Thymus (tissue), 11 donors: ENCODE measurements at regions not wholly inside any gene's neighbourhood (a gene's known extent, or its start where the extent isn't known, plus 50 kb on each side); places are given as distances from the start of the nearest gene placed in this dataset.

ENCODE experiments used
- DNase-seq, 9 donors: peaks; one replicate each; pipeline ENCODE4 v3.0.0-alpha.2; 2013; ENCODE audit warnings: low spot score in 9 of 9, low read depth in 6 of 9, missing footprints in 1 of 9
- H3K27ac ChIP-seq, 2 donors: one replicate each; pipeline ENCODE4 v1.5.1; 2013; ENCODE audit warnings: control low read depth in 1 of 2, low read depth in 1 of 2, low read length in 1 of 2, mild to moderate bottlenecking in 1 of 2, moderate library complexity in 1 of 2
- H3K27me3 ChIP-seq, 2 donors: one replicate each; pipeline ENCODE4 v1.5.1; 2013; ENCODE audit warnings: low read length in 1 of 2; ENCODE audit not compliant: control insufficient read depth in 2 of 2, insufficient read depth in 1 of 2
- H3K36me3 ChIP-seq, 2 donors: one replicate each; pipeline ENCODE4 v1.5.1; 2013; ENCODE audit warnings: low read length in 1 of 2, mild to moderate bottlenecking in 1 of 2, moderate library complexity in 1 of 2; ENCODE audit not compliant: control insufficient read depth in 2 of 2, insufficient read depth in 2 of 2
- H3K4me1 ChIP-seq, 2 donors: one replicate each; pipeline ENCODE4 v1.5.1; 2013; ENCODE audit warnings: low read length in 2 of 2; ENCODE audit not compliant: control insufficient read depth in 2 of 2, insufficient read depth in 2 of 2
- H3K4me3 ChIP-seq, 2 donors: one replicate each; pipeline ENCODE4 v1.5.1; 2013; ENCODE audit warnings: low read length in 2 of 2, control low read depth in 1 of 2, mild to moderate bottlenecking in 1 of 2
- H3K9me3 ChIP-seq, 2 donors: one replicate each; pipeline ENCODE4 v1.5.1; 2013; ENCODE audit warnings: low read length in 1 of 2, mild to moderate bottlenecking in 1 of 2; ENCODE audit not compliant: control insufficient read depth in 2 of 2, insufficient read depth in 1 of 2
- WGBS: extraction: QIAGEN DNeasy Blood & Tissue Kit; methylation state at CpG from one replicate; pipeline ENCODE4 v1.1.7; 2013; 5-methylcytosine and 5-hydroxymethylcytosine counted together
- donor health status: healthy.

- no peak overlapping the region for H3K4me3 ChIP-seq
- H3K27ac ChIP-seq: no peak overlapping the region
- no peak for DNase-seq
- H3K9me3 ChIP-seq: no peaks in the 10 kb centered on the region
- no peaks in the 10 kb centered on the region for H3K27me3 ChIP-seq
- no peaks in the 10 kb centered on the region for H3K36me3 ChIP-seq
- WGBS: 88% methylated on average over 1 of the region's 1 CpG
- H3K4me1 ChIP-seq: no peaks in the 10 kb centered on the region
These were observed 2701.3 kb downstream of the PCDH9 start for GRCh38 chr13:64528838-64529237.

GRCh38 chr13:64527561-64527960 lies 2702.6 kb downstream of the PCDH9 start:
- DNase-seq: no peak
- H3K27ac ChIP-seq: no peak overlapping the region
- H3K9me3 ChIP-seq: no peaks in the 10 kb centered on the region
- H3K4me3 ChIP-seq: no peak overlapping the region
- H3K36me3 ChIP-seq: no peaks in the 10 kb centered on the region
- no peaks in the 10 kb centered on the region for H3K4me1 ChIP-seq
- no peaks in the 10 kb centered on the region for H3K27me3 ChIP-seq
- WGBS: 92% methylated on average over 2 of the region's 2 CpGs

- no peaks in the 10 kb centered on the region for H3K36me3 ChIP-seq
- no peaks in the 10 kb centered on the region for H3K4me1 ChIP-seq
- DNase-seq: no peak
- H3K27ac ChIP-seq: no peak overlapping the region
- H3K9me3 ChIP-seq: no peaks in the 10 kb centered on the region
- no peak overlapping the region for H3K4me3 ChIP-seq
- H3K27me3 ChIP-seq: no peaks in the 10 kb centered on the region
- 97% methylated on average over 15 of the region's 15 CpGs for WGBS
These were observed 2704.4 kb downstream of the PCDH9 start for GRCh38 chr13:64525687-64526086.

- WGBS: 92% methylated on average over 2 of the region's 2 CpGs
- H3K36me3 ChIP-seq: no peaks in the 10 kb centered on the region
- no peak for DNase-seq
- no peak overlapping the region for H3K27ac ChIP-seq
- no peaks in the 10 kb centered on the region for H3K4me1 ChIP-seq
- H3K9me3 ChIP-seq: peaks cover 0 to 2% of the 10 kb centered on the region in 2 donors
- H3K4me3 ChIP-seq: no peak overlapping the region
- H3K27me3 ChIP-seq: no peaks in the 10 kb centered on the region
These were observed 2719.4 kb downstream of the PCDH9 start for GRCh38 chr13:64510747-64511146.

- Histone ChIP-seq H3K4me3 (no peak overlapping the region), H3K27ac (no peak overlapping the region), H3K27me3 (no peaks in the 10 kb centered on the region), H3K36me3 (no peaks in the 10 kb centered on the region), H3K4me1 (no peaks in the 10 kb centered on the region), H3K9me3 (peaks cover 0 to 2% of the 10 kb centered on the region in 2 donors)
- WGBS: 88% methylated on average over 1 of the region's 1 CpG
- DNase-seq: no peak
These were observed 2723.9 kb downstream of the PCDH9 start for GRCh38 chr13:64506246-64506645.

GRCh38 chr13:64505336-64505910 lies 2724.7 kb downstream of the PCDH9 start:
- Histone ChIP-seq H3K9me3 (peaks cover 0 to 2% of the 10 kb centered on the region in 2 donors), H3K36me3 (no peaks in the 10 kb centered on the region), H3K4me3 (no peak overlapping the region), H3K27ac (no peak overlapping the region), H3K4me1 (no peaks in the 10 kb centered on the region), H3K27me3 (no peaks in the 10 kb centered on the region)
- DNase-seq: no peak
- 90% methylated on average over 4 of the region's 4 CpGs for WGBS

GRCh38 chr13:64488731-64489130 lies 2741.4 kb downstream of the PCDH9 start:
- no peaks in the 10 kb centered on the region for H3K36me3 ChIP-seq
- no peaks in the 10 kb centered on the region for H3K27me3 ChIP-seq
- H3K4me3 ChIP-seq: no peak overlapping the region
- no peak overlapping the region for H3K27ac ChIP-seq
- no peak for DNase-seq
- no peaks in the 10 kb centered on the region for H3K4me1 ChIP-seq
- no peaks in the 10 kb centered on the region for H3K9me3 ChIP-seq

- DNase-seq: no peak
- WGBS: 95% methylated on average over 3 of the region's 3 CpGs
These were observed 2747.8 kb downstream of the PCDH9 start for GRCh38 chr13:64482373-64482772.

GRCh38 chr13:64480672-64481071 lies 2749.5 kb downstream of the PCDH9 start:
- H3K27me3 ChIP-seq: no peaks in the 10 kb centered on the region
- no peak overlapping the region for H3K27ac ChIP-seq
- H3K36me3 ChIP-seq: no peaks in the 10 kb centered on the region
- no peak overlapping the region for H3K4me3 ChIP-seq
- H3K9me3 ChIP-seq: no peaks in the 10 kb centered on the region
- no peaks in the 10 kb centered on the region for H3K4me1 ChIP-seq
- 30% methylated on average over 1 of the region's 1 CpG for WGBS
- no peak for DNase-seq

More at GRCh38 chr13:64482373-64482772, 2747.8 kb downstream of the PCDH9 start:
- Histone ChIP-seq H3K4me1 (no peaks in the 10 kb centered on the region), H3K27me3 (no peaks in the 10 kb centered on the region), H3K9me3 (no peaks in the 10 kb centered on the region), H3K36me3 (no peaks in the 10 kb centered on the region), H3K27ac (no peak overlapping the region), H3K4me3 (no peak overlapping the region)

- 97% methylated on average over 1 of the region's 1 CpG for WGBS
These were observed 2749.9 kb downstream of the PCDH9 start for GRCh38 chr13:64480211-64480610.

More at GRCh38 chr13:64480211-64480610, 2749.9 kb downstream of the PCDH9 start:
- no peak for DNase-seq
- Histone ChIP-seq H3K4me3 (no peak overlapping the region), H3K36me3 (no peaks in the 10 kb centered on the region), H3K9me3 (no peaks in the 10 kb centered on the region), H3K4me1 (no peaks in the 10 kb centered on the region), H3K27me3 (no peaks in the 10 kb centered on the region), H3K27ac (no peak overlapping the region)
